SK-N-SH (cell line): ENCODE measurements at regions not wholly inside any gene's neighbourhood (a gene's known extent, or its start where the extent isn't known, plus 50 kb on each side); places are given as distances from the start of the nearest gene placed in this dataset.

Source experiments
- CTCF ChIA-PET: fragments of 300-600, 350-600 bp; formaldehyde crosslinking; extraction: SDS; loops from one replicate; lab custom pipeline; 2021; lab: Yijun Ruan, JAX
- POLR2A ChIA-PET: fragments of 350-600 bp; sonication (Branson Sonifier 250); formaldehyde crosslinking; extraction: SDS; loops from one replicate; lab custom pipeline; 2020; ENCODE audit warnings: antibody characterized with exemption, inconsistent platforms; lab: Yijun Ruan, JAX
- DNase-seq: peaks from one replicate; pipeline ENCODE4 v3.0.0; 2012
- H2AFZ ChIP-seq: fragments of 200-600 bp; sonication (generic); 2 replicates; pipeline ENCODE4 v1.8.1; 2016; ENCODE audit warnings: antibody characterized with exemption, mild to moderate bottlenecking, low read depth
- H3F3A ChIP-seq: fragments of 200-600 bp; sonication (generic); replicated peaks from 2 replicates; pipeline ENCODE3; 2016; ENCODE audit warnings: antibody characterized with exemption, mild to moderate bottlenecking; ENCODE audit not compliant: insufficient read depth
- H3K27ac ChIP-seq, 2 experiments: fragments of 200-500 bp in 1 of 2; fragments of 200-600 bp in 1 of 2; sonication (Bioruptor generic) in 1 of 2; sonication (generic), shearing (Covaris generic) in 1 of 2; 2 replicates each; pipeline versions ENCODE4 v1.5.1 to v1.6.1; 2014 to 2016; ENCODE audit warnings: low read depth in 2 of 2, inconsistent platforms in 1 of 2, low read length in 1 of 2, mild to moderate bottlenecking in 1 of 2, mixed read lengths in 1 of 2
- H3K27me3 ChIP-seq: fragments of 200-600 bp; sonication (generic), shearing (Covaris generic); 2 replicates; pipeline ENCODE4 v1.6.1; 2016; ENCODE audit warnings: mixed run types; ENCODE audit not compliant: insufficient read depth
- H3K36me3 ChIP-seq, 2 experiments: fragments of 200-500 bp in 1 of 2; fragments of 200-600 bp in 1 of 2; sonication (Bioruptor generic) in 1 of 2; sonication (generic) in 1 of 2; replicated peaks in 1 of 2; 2 replicates each; pipeline versions ENCODE3 to v1.5.1; 2014 to 2016; ENCODE audit warnings: low read length in 1 of 2, mild to moderate bottlenecking in 1 of 2; ENCODE audit not compliant: insufficient read depth in 2 of 2, control insufficient read depth in 1 of 2
- H3K4me1 ChIP-seq, 2 experiments: fragments of 200-500 bp in 1 of 2; fragments of 200-600 bp in 1 of 2; sonication (Bioruptor generic) in 1 of 2; sonication (generic), shearing (Covaris generic) in 1 of 2; 2 replicates each; pipeline versions ENCODE4 v1.5.1 to v1.6.1; 2014 to 2016; ENCODE audit warnings: low read depth in 1 of 2, low read length in 1 of 2, mixed run types in 1 of 2; ENCODE audit not compliant: insufficient read depth in 2 of 2, control insufficient read depth in 1 of 2
- H3K4me2 ChIP-seq: fragments of 200-600 bp; sonication (generic), shearing (Covaris generic); 2 replicates; pipeline ENCODE4 v1.6.1; 2017; ENCODE audit warnings: mixed run types
- H3K4me3 ChIP-seq, 2 experiments: fragments of 200-500 bp in 1 of 2; fragments of 200-600 bp in 1 of 2; sonication (Bioruptor generic) in 1 of 2; sonication (generic), shearing (Covaris generic) in 1 of 2; 2 replicates each; pipeline versions ENCODE4 v1.5.1 to v1.8.1; 2014 to 2016; ENCODE audit warnings: low read depth in 2 of 2, inconsistent platforms in 1 of 2, low read length in 1 of 2, mild to moderate bottlenecking in 1 of 2, mixed read lengths in 1 of 2, moderate library complexity in 1 of 2
- H3K79me2 ChIP-seq: fragments of 200-600 bp; sonication (generic); 2 replicates; pipeline ENCODE4 v1.8.1; 2017; ENCODE audit warnings: mild to moderate bottlenecking; ENCODE audit not compliant: insufficient read depth
- H3K9ac ChIP-seq: fragments of 200-600 bp; sonication (generic); 2 replicates; pipeline ENCODE4 v1.6.1; 2017; ENCODE audit warnings: mixed run types
- H3K9me2 ChIP-seq: fragments of 200-600 bp; sonication (generic); 2 replicates; pipeline ENCODE4 v1.6.1; 2017; ENCODE audit warnings: mixed run types
- H3K9me3 ChIP-seq: fragments of 200-600 bp; sonication (generic); 2 replicates; pipeline ENCODE4 v1.6.1; 2017; ENCODE audit warnings: mixed run types, mild to moderate bottlenecking, moderate library complexity
- H4K20me1 ChIP-seq: fragments of 200-600 bp; sonication (generic); 2 replicates; pipeline ENCODE4 v1.6.1; 2017; ENCODE audit warnings: mild to moderate bottlenecking, mixed run types; ENCODE audit not compliant: insufficient read depth
- ELF1 ChIP-seq: IDR thresholded peaks from 2 replicates; pipeline ENCODE4 v1.4.0; 2012
- EP300 ChIP-seq, 2 experiments: IDR thresholded peaks; 2 replicates each; pipeline versions ENCODE4 v1.4.0 to v1.6.1; 2012; ENCODE audit warnings: borderline replicate concordance in 1 of 2, low read depth in 1 of 2, low read length in 1 of 2
- EZH2phosphoT487 ChIP-seq: fragments of 200-600 bp; sonication (generic); IDR thresholded peaks from 2 replicates; pipeline ENCODE4 v1.6.1; 2017; ENCODE audit warnings: low read depth, mixed run types, mild to moderate bottlenecking, antibody characterized with exemption, moderate library complexity, borderline replicate concordance
- FOSL2 ChIP-seq: IDR thresholded peaks from 2 replicates; pipeline ENCODE4 v1.4.0; 2012; ENCODE audit warnings: low read depth, mild to moderate bottlenecking, moderate library complexity, borderline replicate concordance
- FOXM1 ChIP-seq: IDR thresholded peaks from 2 replicates; pipeline ENCODE4 v1.4.0; 2012; ENCODE audit warnings: low read depth, mild to moderate bottlenecking
- JUND ChIP-seq: IDR thresholded peaks from 2 replicates; pipeline ENCODE4 v1.4.0; 2012
- NFIC ChIP-seq: IDR thresholded peaks from 2 replicates; pipeline ENCODE4 v1.4.0; 2012; ENCODE audit warnings: borderline replicate concordance
- RCOR1 ChIP-seq: fragments of 150-350 bp; IDR thresholded peaks from 2 replicates; pipeline ENCODE4 v1.6.1; 2017; ENCODE audit warnings: antibody characterized with exemption, low read length
- RFX5 ChIP-seq: IDR thresholded peaks from 2 replicates; pipeline ENCODE4 v1.6.1; 2012; ENCODE audit warnings: mild to moderate bottlenecking, improper control_type of control experiment, low read length
- RXRA ChIP-seq: IDR thresholded peaks from 2 replicates; pipeline ENCODE4 v1.4.0; 2012; ENCODE audit warnings: low read depth, mild to moderate bottlenecking, borderline replicate concordance
- SIN3A ChIP-seq: IDR thresholded peaks from 2 replicates; pipeline ENCODE4 v1.6.1; 2012; ENCODE audit warnings: low read depth, mild to moderate bottlenecking, low read length, moderate library complexity, borderline replicate concordance
- TAF1 ChIP-seq: IDR thresholded peaks from 2 replicates; pipeline ENCODE4 v1.6.1; 2012; ENCODE audit warnings: low read depth, mild to moderate bottlenecking, low read length, moderate library complexity, borderline replicate concordance
- TCF12 ChIP-seq: IDR thresholded peaks from 2 replicates; pipeline ENCODE4 v1.4.0; 2012
- TEAD4 ChIP-seq: IDR thresholded peaks from 2 replicates; pipeline ENCODE4 v1.4.0; 2012; ENCODE audit warnings: mild to moderate bottlenecking, borderline replicate concordance; ENCODE audit not compliant: insufficient read depth
- WGBS: methylation state at CpG from one replicate; pipeline ENCODE4 v1.1.6; 2017; ENCODE audit warnings: low lambda C conversion rate; 5-methylcytosine and 5-hydroxymethylcytosine counted together
- TF ChIP-seq, protein P1 (sequence below): fragments of 200-600 bp; sonication (generic); IDR thresholded peaks from 2 replicates; pipeline ENCODE4 v1.6.1; 2017; ENCODE audit warnings: antibody characterized with exemption, mild to moderate bottlenecking, moderate library complexity
- TF ChIP-seq, protein P2 (sequence below): IDR thresholded peaks from 2 replicates; pipeline ENCODE4 v1.4.0; 2012; ENCODE audit warnings: low read depth, borderline replicate concordance
- TF ChIP-seq, protein P3 (sequence below): fragments of 150-350 bp; IDR thresholded peaks from 2 replicates; pipeline ENCODE4 v1.6.1; 2016; ENCODE audit warnings: mild to moderate bottlenecking, low read depth, low read length
- TF ChIP-seq, protein P4 (sequence below): IDR thresholded peaks from 2 replicates; pipeline ENCODE4 v1.4.0; 2012; ENCODE audit warnings: low read depth
- TF ChIP-seq, protein P5 (sequence below): IDR thresholded peaks from 2 replicates; pipeline ENCODE4 v1.6.1; 2012; ENCODE audit warnings: mild to moderate bottlenecking, low read depth, low read length, moderate library complexity

DNA sequence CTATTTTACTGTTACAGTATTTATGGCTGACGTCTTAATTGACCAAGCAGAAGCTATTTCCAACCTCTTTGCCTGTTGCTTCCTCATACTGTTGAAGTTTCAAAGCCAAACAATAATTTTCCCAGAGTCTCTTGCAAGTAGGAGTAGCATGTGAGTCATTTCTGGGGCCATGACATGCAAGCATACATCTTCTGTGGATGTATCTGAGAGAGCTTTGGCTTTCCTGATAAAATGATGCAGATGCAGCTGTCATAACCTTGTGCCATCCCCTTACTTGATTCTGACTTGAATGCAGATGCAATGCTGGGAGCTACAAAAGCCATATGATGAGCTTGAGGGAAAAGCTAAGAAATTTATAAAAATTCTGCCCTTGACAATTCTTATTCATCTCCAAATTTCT is 243.1 kb upstream of the TENM4 start:
- H3K4me2 ChIP-seq: no peak overlapping the region
- no peaks in the 10 kb centered on the region for H3K36me3 ChIP-seq
- peaks cover 0 to 3% of the 10 kb centered on the region in 2 experiments; a peak in 1 of 4 replicates for H3K4me1 ChIP-seq
- no peak overlapping the region for H3K4me3 ChIP-seq
- H3K27ac ChIP-seq: no peak overlapping the region
- no peaks in the 10 kb centered on the region for H3K27me3 ChIP-seq
- 7% methylated on average over 1 of the region's 1 CpG for WGBS
- no peak overlapping the region for H2AFZ ChIP-seq
- no peak for DNase-seq
- H3F3A ChIP-seq: no peaks in the 10 kb centered on the region
- no peak overlapping the region for H3K9ac ChIP-seq
- CTCF ChIA-PET: no interaction called here
- H3K9me2 ChIP-seq: no peaks in the 10 kb centered on the region
- H3K9me3 ChIP-seq: no peaks in the 10 kb centered on the region
- no peaks in the 10 kb centered on the region for H4K20me1 ChIP-seq
- no peaks in the 10 kb centered on the region for H3K79me2 ChIP-seq
- POLR2A ChIA-PET: no interaction called here
- TF ChIP-seq TEAD4: no peak
- no peak for TF ChIP-seq SIN3A
- TF ChIP-seq EZH2phosphoT487: no peak
- TF ChIP-seq, protein P1, sequence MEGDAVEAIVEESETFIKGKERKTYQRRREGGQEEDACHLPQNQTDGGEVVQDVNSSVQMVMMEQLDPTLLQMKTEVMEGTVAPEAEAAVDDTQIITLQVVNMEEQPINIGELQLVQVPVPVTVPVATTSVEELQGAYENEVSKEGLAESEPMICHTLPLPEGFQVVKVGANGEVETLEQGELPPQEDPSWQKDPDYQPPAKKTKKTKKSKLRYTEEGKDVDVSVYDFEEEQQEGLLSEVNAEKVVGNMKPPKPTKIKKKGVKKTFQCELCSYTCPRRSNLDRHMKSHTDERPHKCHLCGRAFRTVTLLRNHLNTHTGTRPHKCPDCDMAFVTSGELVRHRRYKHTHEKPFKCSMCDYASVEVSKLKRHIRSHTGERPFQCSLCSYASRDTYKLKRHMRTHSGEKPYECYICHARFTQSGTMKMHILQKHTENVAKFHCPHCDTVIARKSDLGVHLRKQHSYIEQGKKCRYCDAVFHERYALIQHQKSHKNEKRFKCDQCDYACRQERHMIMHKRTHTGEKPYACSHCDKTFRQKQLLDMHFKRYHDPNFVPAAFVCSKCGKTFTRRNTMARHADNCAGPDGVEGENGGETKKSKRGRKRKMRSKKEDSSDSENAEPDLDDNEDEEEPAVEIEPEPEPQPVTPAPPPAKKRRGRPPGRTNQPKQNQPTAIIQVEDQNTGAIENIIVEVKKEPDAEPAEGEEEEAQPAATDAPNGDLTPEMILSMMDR: no peak
- TF ChIP-seq, protein P2, sequence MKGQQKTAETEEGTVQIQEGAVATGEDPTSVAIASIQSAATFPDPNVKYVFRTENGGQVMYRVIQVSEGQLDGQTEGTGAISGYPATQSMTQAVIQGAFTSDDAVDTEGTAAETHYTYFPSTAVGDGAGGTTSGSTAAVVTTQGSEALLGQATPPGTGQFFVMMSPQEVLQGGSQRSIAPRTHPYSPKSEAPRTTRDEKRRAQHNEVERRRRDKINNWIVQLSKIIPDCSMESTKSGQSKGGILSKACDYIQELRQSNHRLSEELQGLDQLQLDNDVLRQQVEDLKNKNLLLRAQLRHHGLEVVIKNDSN: no peak
- TF ChIP-seq RXRA: no peak
- no peak for TF ChIP-seq EP300 (IDR thresholded peaks at IDR 0.05; ENCODE audit: borderline replicate concordance in 1 of 2, low read depth in 1 of 2, low read length in 1 of 2)
- TF ChIP-seq JUND: no peak
- TF ChIP-seq RCOR1: no peak
- TF ChIP-seq FOXM1: no peak
- TF ChIP-seq NFIC: no peak

DNA sequence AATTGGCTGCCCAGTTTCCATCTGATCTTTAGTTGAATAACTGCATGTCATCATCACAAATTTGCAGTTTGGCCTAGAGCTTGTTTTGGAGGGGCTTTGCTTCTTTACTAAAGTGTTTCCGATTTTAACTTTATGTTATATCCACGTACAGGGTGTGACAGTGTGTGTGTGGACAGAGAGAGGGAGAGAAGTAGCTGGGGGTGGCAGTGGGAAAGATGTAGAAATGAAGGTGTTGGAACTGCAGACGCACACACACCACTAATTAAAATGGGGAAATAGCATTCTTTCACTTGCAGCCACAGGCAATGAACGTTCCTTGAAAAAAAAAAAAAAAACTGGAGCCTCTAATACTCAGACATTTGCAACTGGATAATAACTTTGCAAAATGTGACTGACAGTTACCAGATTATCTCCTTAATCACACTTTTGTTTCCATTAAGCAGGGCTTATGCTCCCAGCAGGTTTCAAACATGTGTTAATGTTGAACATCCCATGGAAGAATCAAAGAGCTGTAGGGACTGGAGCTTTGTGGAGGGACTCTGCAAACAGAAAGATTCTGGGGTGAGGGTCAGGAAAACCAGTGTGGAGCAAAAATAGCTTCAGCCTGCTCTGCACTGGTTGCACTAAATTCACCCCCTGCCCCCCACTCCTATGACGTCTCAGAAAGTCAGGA is 238.1 kb upstream of the TENM4 start:
- H2AFZ ChIP-seq: no peak overlapping the region
- H3K27ac ChIP-seq: peak overlapping the region in 1 of 2 experiments; percentile 28; a peak in 1 of 4 replicates
- H3F3A ChIP-seq: no peaks in the 10 kb centered on the region
- ChIA-PET POLR2A (interaction anchor here (0.6 to 0.7 kb wide), 2 partner anchors 10 to 1762 kb away, joined by 3 to 4 read pairs; no protein-coding TSS in a partner anchor), CTCF (interaction anchor here (1.0 to 1.5 kb wide), 2 partner anchors 29 to 185 kb away, joined by 3 to 6 read pairs; no protein-coding TSS in a partner anchor)
- DNase-seq: peak; percentile 54
- H3K9ac ChIP-seq: no peak overlapping the region
- H3K4me3 ChIP-seq: no peak overlapping the region
- no peaks in the 10 kb centered on the region for H3K79me2 ChIP-seq
- WGBS: 5% methylated on average over 5 of the region's 5 CpGs
- H4K20me1 ChIP-seq: no peaks in the 10 kb centered on the region
- no peaks in the 10 kb centered on the region for H3K36me3 ChIP-seq
- H3K4me2 ChIP-seq: no peak overlapping the region
- H3K9me2 ChIP-seq: no peaks in the 10 kb centered on the region
- H3K27me3 ChIP-seq: no peaks in the 10 kb centered on the region
- H3K9me3 ChIP-seq: no peaks in the 10 kb centered on the region
- H3K4me1 ChIP-seq: peaks cover 0 to 10% of the 10 kb centered on the region in 2 experiments; a peak in 2 of 4 replicates
- TF ChIP-seq ELF1: no peak
- TF ChIP-seq TAF1: no peak
- TF ChIP-seq, protein P3, sequence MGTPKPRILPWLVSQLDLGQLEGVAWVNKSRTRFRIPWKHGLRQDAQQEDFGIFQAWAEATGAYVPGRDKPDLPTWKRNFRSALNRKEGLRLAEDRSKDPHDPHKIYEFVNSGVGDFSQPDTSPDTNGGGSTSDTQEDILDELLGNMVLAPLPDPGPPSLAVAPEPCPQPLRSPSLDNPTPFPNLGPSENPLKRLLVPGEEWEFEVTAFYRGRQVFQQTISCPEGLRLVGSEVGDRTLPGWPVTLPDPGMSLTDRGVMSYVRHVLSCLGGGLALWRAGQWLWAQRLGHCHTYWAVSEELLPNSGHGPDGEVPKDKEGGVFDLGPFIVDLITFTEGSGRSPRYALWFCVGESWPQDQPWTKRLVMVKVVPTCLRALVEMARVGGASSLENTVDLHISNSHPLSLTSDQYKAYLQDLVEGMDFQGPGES: no peak
- no peak for TF ChIP-seq TCF12
- TF ChIP-seq RCOR1: peak; percentile 17; the same call in 1 of the 2 replicates
- TF ChIP-seq, protein P4, sequence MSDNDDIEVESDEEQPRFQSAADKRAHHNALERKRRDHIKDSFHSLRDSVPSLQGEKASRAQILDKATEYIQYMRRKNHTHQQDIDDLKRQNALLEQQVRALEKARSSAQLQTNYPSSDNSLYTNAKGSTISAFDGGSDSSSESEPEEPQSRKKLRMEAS: no peak
- TF ChIP-seq, protein P5, sequence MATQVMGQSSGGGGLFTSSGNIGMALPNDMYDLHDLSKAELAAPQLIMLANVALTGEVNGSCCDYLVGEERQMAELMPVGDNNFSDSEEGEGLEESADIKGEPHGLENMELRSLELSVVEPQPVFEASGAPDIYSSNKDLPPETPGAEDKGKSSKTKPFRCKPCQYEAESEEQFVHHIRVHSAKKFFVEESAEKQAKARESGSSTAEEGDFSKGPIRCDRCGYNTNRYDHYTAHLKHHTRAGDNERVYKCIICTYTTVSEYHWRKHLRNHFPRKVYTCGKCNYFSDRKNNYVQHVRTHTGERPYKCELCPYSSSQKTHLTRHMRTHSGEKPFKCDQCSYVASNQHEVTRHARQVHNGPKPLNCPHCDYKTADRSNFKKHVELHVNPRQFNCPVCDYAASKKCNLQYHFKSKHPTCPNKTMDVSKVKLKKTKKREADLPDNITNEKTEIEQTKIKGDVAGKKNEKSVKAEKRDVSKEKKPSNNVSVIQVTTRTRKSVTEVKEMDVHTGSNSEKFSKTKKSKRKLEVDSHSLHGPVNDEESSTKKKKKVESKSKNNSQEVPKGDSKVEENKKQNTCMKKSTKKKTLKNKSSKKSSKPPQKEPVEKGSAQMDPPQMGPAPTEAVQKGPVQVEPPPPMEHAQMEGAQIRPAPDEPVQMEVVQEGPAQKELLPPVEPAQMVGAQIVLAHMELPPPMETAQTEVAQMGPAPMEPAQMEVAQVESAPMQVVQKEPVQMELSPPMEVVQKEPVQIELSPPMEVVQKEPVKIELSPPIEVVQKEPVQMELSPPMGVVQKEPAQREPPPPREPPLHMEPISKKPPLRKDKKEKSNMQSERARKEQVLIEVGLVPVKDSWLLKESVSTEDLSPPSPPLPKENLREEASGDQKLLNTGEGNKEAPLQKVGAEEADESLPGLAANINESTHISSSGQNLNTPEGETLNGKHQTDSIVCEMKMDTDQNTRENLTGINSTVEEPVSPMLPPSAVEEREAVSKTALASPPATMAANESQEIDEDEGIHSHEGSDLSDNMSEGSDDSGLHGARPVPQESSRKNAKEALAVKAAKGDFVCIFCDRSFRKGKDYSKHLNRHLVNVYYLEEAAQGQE: no peak
- TF ChIP-seq RXRA: no peak
- TF ChIP-seq RFX5: no peak
- TF ChIP-seq, protein P2: no peak
- no peak for TF ChIP-seq SIN3A
- TF ChIP-seq FOSL2: no peak
